Fibroblast of lung (primary cell): ENCODE measurements at regions not wholly inside any gene's neighbourhood (a gene's known extent, or its start where the extent isn't known, plus 50 kb on each side); places are given as distances from the start of the nearest gene placed in this dataset.

Source experiments
- EZH2 ChIP-seq: IDR thresholded peaks from 2 replicates; pipeline ENCODE4 v1.5.1; 2012; ENCODE audit warnings: low read length, control low read depth, mild to moderate bottlenecking; ENCODE audit errors: missing control alignments
- TF ChIP-seq, protein P1 (sequence below), 2 donors: IDR thresholded peaks in 1 of 2; conservative IDR thresholded peaks in 1 of 2; 1 replicate in 1 of 2; 2 replicates in 1 of 2; pipeline ENCODE4 v1.5.1; 2011 to 2012; ENCODE audit warnings: low read length in 2 of 2, control low read depth in 1 of 2, inconsistent platforms in 1 of 2, low read depth in 1 of 2, mild to moderate bottlenecking in 1 of 2

DNA sequence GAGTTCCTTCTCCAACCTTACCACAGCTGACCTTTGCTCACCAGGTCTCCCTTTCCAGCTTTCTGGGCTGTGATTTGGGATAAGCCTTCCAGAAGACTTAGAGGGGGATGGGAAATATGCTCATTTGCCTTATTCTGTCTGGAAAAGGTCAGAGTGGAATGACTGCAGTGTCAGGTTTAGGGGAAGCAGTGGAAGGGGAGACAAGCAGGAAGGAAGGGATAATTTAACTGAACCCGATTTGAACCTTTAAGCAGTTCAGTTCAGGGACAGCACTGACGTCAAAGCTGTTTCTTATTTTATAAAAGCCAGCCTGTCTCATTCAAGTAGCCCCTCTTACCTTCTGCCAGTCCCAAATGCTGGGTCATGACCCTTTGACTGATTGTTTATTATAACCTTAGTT lies 418.4 kb upstream of the RARB start:
- TF ChIP-seq, protein P1, sequence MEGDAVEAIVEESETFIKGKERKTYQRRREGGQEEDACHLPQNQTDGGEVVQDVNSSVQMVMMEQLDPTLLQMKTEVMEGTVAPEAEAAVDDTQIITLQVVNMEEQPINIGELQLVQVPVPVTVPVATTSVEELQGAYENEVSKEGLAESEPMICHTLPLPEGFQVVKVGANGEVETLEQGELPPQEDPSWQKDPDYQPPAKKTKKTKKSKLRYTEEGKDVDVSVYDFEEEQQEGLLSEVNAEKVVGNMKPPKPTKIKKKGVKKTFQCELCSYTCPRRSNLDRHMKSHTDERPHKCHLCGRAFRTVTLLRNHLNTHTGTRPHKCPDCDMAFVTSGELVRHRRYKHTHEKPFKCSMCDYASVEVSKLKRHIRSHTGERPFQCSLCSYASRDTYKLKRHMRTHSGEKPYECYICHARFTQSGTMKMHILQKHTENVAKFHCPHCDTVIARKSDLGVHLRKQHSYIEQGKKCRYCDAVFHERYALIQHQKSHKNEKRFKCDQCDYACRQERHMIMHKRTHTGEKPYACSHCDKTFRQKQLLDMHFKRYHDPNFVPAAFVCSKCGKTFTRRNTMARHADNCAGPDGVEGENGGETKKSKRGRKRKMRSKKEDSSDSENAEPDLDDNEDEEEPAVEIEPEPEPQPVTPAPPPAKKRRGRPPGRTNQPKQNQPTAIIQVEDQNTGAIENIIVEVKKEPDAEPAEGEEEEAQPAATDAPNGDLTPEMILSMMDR (conservative IDR thresholded peaks at IDR 0.05 in 1 of 2, IDR thresholded peaks at IDR 0.05 in 1 of 2; ENCODE audit: low read depth in 1 of 2, low read length in 2 of 2), result no peak
- TF ChIP-seq EZH2, result no peak
